Heart right ventricle (tissue), 16 donors: ENCODE measurements at regions not wholly inside any gene's neighbourhood (a gene's known extent, or its start where the extent isn't known, plus 50 kb on each side); places are given as distances from the start of the nearest gene placed in this dataset.

Source experiments
- ATAC-seq, 8 donors: fragments of 200-7000 bp; cut with Tn5 transposase; one replicate each; pipeline ENCODE4 v1.9.1; 2020; ENCODE audit warnings: mild to moderate bottlenecking in 8 of 8, moderate library complexity in 8 of 8, moderate number of reproducible peaks in 1 of 8
- DNase-seq, 2 donors: peaks; one replicate each; pipeline ENCODE4 v3.0.0-alpha.2; 2020
- H3K27ac ChIP-seq, 10 donors: fragments of 200-600 bp; sonication (generic) in 2 of 10; one replicate each; pipeline versions ENCODE4 v1.5.0 to v1.8.0; 2020 to 2022; ENCODE audit warnings: mild to moderate bottlenecking in 3 of 10
- H3K27me3 ChIP-seq, 7 donors: fragments of 200-600 bp; one replicate each; pipeline ENCODE4 v1.8.0; 2021 to 2022; ENCODE audit warnings: mild to moderate bottlenecking in 2 of 7
- H3K36me3 ChIP-seq, 9 donors: fragments of 200-600 bp; sonication (generic) in 1 of 9; one replicate each; pipeline versions ENCODE4 v1.5.0 to v1.8.0; 2020 to 2022; ENCODE audit warnings: mild to moderate bottlenecking in 2 of 9
- H3K4me1 ChIP-seq, 9 donors: fragments of 200-600 bp; sonication (generic) in 1 of 9; one replicate each; pipeline versions ENCODE4 v1.5.0 to v1.8.0; 2020 to 2022; ENCODE audit warnings: mild to moderate bottlenecking in 4 of 9
- H3K4me3 ChIP-seq, 10 donors: fragments of 200-600 bp; sonication (generic) in 2 of 10; one replicate each; pipeline versions ENCODE4 v1.5.0 to v1.8.0; 2020 to 2022; ENCODE audit warnings: mild to moderate bottlenecking in 7 of 10, moderate library complexity in 2 of 10
- H3K9me3 ChIP-seq, 11 donors: fragments of 200-600 bp in 10 of 11; sonication (generic) in 2 of 11; one replicate each; pipeline versions ENCODE4 v1.5.0 to v1.8.0; 2013 to 2022; ENCODE audit warnings: mild to moderate bottlenecking in 2 of 11, control low read depth in 1 of 11, moderate library complexity in 1 of 11
- WGBS, 2 donors: extraction: QIAGEN DNeasy Blood & Tissue Kit; methylation state at CpG; one replicate each; pipeline ENCODE4 v1.1.7; 2013; ENCODE audit warnings: inconsistent platforms in 1 of 2; 5-methylcytosine and 5-hydroxymethylcytosine counted together
- intact Hi-C, 10 donors: fragments of 100-400 bp; cut with DNase I; formaldehyde crosslinking; loops; one replicate each; pipeline versions ENCODE4 v1.11.1 to v1.14.2; 2022
- TF ChIP-seq, protein P1 (sequence below), 9 donors: fragments of 200-600 bp; sonication (generic) in 2 of 9; IDR thresholded peaks; one replicate each; pipeline versions ENCODE4 v1.5.0 to v1.8.0; 2021 to 2022; ENCODE audit warnings: antibody characterized with exemption in 9 of 9, mild to moderate bottlenecking in 5 of 9, moderate library complexity in 1 of 9
- donor health status: Arrhythmogenic right ventricular cardiomyopathy.
- donor health status: ischemic (EF 13 %, LVEDD 7.1; RV severe dilation, severe dysfunction).
- donor health status: healthy with polysubstance abuse.
- donor health status: DM: no; HTN: yes; CAD: no.
- donor health status: DM: no; HTN: no; CAD: no.
- donor health status: ischemic (EF 25% LVEDD 6.9; RV normal size, moderate dysfunction).
- donor health status: ischemic (EF 25% LVEDD 5.7; RV mildly dilated, moderate dysfunction).
- donor health status: healthy.
- donor health status: DM: yes; HTN: yes; CAD: no.
- donor health status: Ischemic cardiomyopathy.
- donor health status: ischemic (EF 35%, LVEDD 5.7; RV mildly dilated, moderate dysfunction).
- donor health status: nonischemic (EF 11% LVEDD 7.7; RV severe dilation, severe dysfunction).
- donor health status: DM: yes; HTN: yes; CAD: no.
- donor health status: PGD.
- donor health status: ischemic (EF 29% LVEDD 5.4; RV normal size, mild dysfunction).
- donor health status: nonischemic (EF 23%, LVEDD 6.1; RV moderate dilation, normal function).

DNA sequence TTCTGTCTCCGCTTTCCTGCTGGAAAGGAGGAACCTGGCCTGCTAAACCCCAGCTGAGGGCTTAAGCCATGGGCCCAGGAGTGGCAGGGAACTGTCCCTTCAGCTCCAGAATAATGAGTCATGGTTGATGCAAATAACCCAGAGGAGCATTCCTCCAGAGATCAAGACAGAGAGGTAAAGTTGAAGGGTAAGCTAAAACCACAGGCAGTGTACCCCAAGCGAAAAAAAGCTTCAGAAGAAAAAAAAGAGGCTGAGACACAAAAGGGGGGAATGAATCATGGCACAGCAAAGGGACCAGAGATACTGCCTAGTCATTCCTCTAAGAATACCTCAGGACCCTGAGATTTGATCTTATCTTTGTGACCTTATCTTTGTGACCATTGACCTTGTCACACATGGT is 199.5 kb upstream of the TAS2R1 start:
- 87 to 93% methylated on average over 2 of the region's 2 CpGs for WGBS, 2 donors
- Histone ChIP-seq H3K9me3 (no peaks in the 10 kb centered on the region), H3K27me3 (peaks cover 0 to 3% (median 0%) of the 10 kb centered on the region in 7 donors), H3K4me3 (no peak overlapping the region), H3K4me1 (no peaks in the 10 kb centered on the region), H3K27ac (no peak overlapping the region), H3K36me3 (no peaks in the 10 kb centered on the region)
- TF ChIP-seq, protein P1, sequence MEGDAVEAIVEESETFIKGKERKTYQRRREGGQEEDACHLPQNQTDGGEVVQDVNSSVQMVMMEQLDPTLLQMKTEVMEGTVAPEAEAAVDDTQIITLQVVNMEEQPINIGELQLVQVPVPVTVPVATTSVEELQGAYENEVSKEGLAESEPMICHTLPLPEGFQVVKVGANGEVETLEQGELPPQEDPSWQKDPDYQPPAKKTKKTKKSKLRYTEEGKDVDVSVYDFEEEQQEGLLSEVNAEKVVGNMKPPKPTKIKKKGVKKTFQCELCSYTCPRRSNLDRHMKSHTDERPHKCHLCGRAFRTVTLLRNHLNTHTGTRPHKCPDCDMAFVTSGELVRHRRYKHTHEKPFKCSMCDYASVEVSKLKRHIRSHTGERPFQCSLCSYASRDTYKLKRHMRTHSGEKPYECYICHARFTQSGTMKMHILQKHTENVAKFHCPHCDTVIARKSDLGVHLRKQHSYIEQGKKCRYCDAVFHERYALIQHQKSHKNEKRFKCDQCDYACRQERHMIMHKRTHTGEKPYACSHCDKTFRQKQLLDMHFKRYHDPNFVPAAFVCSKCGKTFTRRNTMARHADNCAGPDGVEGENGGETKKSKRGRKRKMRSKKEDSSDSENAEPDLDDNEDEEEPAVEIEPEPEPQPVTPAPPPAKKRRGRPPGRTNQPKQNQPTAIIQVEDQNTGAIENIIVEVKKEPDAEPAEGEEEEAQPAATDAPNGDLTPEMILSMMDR (IDR thresholded peaks at IDR 0.05): no peak
- intact Hi-C loops: loop anchor here in 1 of 10 donors (10.0 kb wide), 1 partner anchor 275 kb away; no protein-coding TSS in a partner anchor
- no peak for ATAC-seq
- no peak for DNase-seq

DNA sequence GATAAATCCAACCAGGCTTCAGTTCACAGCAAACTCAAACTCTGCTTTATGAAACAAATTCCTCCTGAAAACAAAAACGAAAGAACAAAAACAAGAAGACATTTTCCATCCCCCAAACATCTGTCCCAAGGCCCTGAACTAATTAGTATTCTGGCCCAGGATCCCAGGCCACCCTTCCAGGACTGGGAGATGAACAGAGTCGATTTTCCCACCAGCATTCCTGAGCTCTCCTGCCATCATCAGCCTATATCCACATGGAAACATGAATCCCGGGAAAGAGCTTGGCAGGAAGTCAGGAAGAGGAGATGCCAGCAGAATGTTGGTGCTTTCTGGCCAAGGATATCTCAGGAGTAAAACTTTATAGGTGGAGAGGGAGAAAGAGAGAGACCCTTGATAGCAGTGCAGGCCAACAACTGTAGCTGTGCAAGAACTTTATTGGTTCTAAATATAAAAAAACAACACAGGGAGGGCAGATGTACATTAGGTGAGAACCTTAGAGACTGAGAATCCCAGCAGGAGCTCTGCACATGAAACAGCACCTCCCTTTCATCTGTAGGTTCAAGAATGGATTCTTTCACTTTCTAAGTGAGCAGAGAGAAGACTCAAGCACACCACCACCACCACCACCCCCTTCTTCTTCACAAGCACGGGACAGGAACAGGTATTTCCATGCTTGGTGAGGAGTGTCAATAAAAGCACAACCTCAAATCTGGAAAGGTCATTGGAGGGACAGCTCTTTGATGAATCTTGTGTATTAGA is 190.7 kb upstream of the TAS2R1 start:
- TF ChIP-seq, protein P1 (IDR thresholded peaks at IDR 0.05): no peak
- 41 to 52% methylated on average over 4 of the region's 4 CpGs for WGBS, 2 donors
- H3K4me1 ChIP-seq: no peaks in the 10 kb centered on the region
- no peaks in the 10 kb centered on the region for H3K27me3 ChIP-seq
- H3K36me3 ChIP-seq: no peaks in the 10 kb centered on the region
- no peak for ATAC-seq
- no peak for DNase-seq
- H3K9me3 ChIP-seq: no peaks in the 10 kb centered on the region
- no peak overlapping the region for H3K4me3 ChIP-seq
- peak overlapping the region in 3 of 10 donors; percentile 16 to 28 (median 25) for H3K27ac ChIP-seq
- intact Hi-C loops: no loop called here

DNA sequence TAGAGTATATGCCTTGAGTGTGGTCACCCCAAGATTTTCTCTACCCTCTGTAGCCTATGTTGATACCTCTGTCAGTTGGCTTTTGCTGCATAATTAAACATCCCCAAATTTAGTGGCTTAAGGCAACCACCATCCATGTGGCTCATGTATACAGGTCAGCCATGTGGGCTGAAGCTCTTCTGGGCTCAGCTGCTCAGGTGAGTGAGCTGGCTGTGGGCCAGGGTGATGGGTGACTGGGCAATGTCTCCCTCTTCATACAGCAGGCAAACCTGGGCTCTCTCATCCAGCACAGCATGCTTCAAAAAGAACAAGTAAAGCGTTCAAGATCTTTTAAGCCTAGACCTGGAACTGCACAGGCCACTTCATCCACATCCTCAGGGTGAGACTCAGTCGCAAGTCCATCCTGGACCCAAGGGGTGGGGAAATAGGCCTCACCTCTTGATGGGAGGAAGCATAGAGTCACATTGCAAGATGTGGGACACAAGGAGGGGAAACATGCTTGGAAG is 188.2 kb upstream of the TAS2R1 start:
- Histone ChIP-seq H3K36me3 (no peaks in the 10 kb centered on the region), H3K4me1 (no peaks in the 10 kb centered on the region), H3K9me3 (no peaks in the 10 kb centered on the region), H3K27me3 (no peaks in the 10 kb centered on the region), H3K4me3 (no peak overlapping the region), H3K27ac (peak overlapping the region in 2 of 10 donors; percentile 9 to 13)
- peak in 2 of 8 donors; percentile 16 to 27 for ATAC-seq
- DNase-seq: no peak
- TF ChIP-seq, protein P1 (IDR thresholded peaks at IDR 0.05): no peak
- 80 to 83% methylated on average over 2 of the region's 2 CpGs for WGBS, 2 donors
- intact Hi-C loops: no loop called here

DNA sequence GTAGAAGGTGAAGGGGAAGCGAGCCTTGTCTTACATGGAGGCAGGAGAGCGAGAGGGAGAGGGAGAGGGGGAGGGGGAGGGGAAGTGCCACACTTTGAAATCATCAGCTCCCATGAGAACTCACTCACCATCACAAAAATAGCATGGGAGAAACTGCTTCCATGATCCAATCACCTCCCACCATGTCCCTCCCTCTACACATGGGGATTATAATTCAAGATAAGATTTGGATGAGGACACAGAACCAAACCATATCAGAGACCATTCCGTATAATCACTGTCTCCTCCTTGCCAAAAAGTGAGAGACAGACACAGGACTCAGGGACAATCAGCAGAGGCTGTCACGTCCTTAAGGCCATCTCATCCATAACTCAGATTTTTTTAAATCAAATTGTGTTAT is 187.7 kb upstream of the TAS2R1 start:
- no peaks in the 10 kb centered on the region for H3K9me3 ChIP-seq
- ATAC-seq: peak in 4 of 8 donors; percentile 23 to 57 (median 40)
- intact Hi-C loops: no loop called here
- H3K4me1 ChIP-seq: no peaks in the 10 kb centered on the region
- DNase-seq: no peak
- 58 to 69% methylated on average over 4 of the region's 4 CpGs for WGBS, 2 donors
- no peaks in the 10 kb centered on the region for H3K36me3 ChIP-seq
- TF ChIP-seq, protein P1 (IDR thresholded peaks at IDR 0.05): no peak
- no peak overlapping the region for H3K4me3 ChIP-seq
- H3K27me3 ChIP-seq: no peaks in the 10 kb centered on the region
- peak overlapping the region in 1 of 10 donors; percentile 9 for H3K27ac ChIP-seq
